ENCODE measurements at regions not wholly inside any gene's neighbourhood (a gene's known extent, or its start where the extent isn't known, plus 50 kb on each side); places are given as distances from the start of the nearest gene placed in this dataset.

DNA sequence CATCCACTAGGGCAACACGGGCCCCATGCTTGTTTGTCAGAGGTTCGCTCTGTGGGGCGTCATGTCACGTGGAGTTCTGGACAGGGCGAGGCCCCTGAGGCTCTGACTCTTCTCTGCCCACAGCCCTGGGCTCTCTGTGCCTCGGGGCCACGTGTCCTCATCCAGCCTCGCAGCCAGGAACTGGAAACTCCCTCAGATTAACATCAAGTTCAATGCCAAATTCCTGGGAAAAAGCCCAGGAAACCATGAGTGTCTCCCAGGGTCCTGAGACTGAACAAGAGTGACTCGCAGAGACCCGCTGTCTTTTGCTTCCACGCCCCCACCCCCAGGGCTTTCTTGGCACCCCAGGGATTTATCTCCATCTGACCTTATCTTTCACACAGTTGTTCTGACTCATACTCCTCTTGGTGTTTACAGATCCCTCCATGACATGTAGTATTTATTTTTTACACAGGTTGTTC is 174.0 kb upstream of the PIEZO2 start:
- DNase-seq (ENCODE audit: low spot score, unreplicated experiment) = no peak
- Mint-ChIP-seq H3K27me3 (peaks cover 13% of the 10 kb centered on the region), H3K36me3 (ENCODE audit: insufficient read depth) (no peaks in the 10 kb centered on the region), H3K4me3 (ENCODE audit: low read depth) (no peak overlapping the region), H3K9me3 (ENCODE audit: low read depth) (no peaks in the 10 kb centered on the region), H3K27ac (no peak overlapping the region), H3K4me1 (ENCODE audit: low read depth) (peaks cover 3% of the 10 kb centered on the region)
- TF ChIP-seq, protein P1, sequence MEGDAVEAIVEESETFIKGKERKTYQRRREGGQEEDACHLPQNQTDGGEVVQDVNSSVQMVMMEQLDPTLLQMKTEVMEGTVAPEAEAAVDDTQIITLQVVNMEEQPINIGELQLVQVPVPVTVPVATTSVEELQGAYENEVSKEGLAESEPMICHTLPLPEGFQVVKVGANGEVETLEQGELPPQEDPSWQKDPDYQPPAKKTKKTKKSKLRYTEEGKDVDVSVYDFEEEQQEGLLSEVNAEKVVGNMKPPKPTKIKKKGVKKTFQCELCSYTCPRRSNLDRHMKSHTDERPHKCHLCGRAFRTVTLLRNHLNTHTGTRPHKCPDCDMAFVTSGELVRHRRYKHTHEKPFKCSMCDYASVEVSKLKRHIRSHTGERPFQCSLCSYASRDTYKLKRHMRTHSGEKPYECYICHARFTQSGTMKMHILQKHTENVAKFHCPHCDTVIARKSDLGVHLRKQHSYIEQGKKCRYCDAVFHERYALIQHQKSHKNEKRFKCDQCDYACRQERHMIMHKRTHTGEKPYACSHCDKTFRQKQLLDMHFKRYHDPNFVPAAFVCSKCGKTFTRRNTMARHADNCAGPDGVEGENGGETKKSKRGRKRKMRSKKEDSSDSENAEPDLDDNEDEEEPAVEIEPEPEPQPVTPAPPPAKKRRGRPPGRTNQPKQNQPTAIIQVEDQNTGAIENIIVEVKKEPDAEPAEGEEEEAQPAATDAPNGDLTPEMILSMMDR (IDR thresholded peaks at IDR 0.05; ENCODE audit: unreplicated experiment) = no peak

DNA sequence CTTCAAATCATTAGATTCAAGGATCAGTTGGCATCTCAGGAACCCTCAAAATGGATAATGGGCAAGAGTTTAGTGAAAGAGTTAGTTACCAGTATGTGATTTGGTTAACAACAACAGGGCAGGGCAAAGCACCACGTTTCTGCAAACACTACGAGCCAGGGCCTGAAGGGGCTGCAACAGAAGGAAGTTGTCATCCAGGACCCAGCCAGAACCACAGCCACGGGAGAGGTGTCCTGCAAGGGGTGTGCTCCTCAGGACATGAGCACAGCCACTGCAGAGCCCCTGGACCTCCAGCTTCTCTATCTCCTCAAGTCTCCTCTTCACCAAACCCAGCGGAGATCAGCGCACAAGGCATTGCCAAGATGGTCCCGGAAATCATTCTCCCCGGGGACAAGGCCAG is 173.3 kb upstream of the PIEZO2 start:
- no peaks in the 10 kb centered on the region for H3K9me3 Mint-ChIP-seq (ENCODE audit: low read depth)
- TF ChIP-seq, protein P1 (IDR thresholded peaks at IDR 0.05; ENCODE audit: unreplicated experiment) = no peak
- peaks cover 13% of the 10 kb centered on the region for H3K27me3 Mint-ChIP-seq
- H3K4me1 Mint-ChIP-seq (ENCODE audit: low read depth) = peaks cover 4% of the 10 kb centered on the region
- DNase-seq (ENCODE audit: low spot score, unreplicated experiment) = no peak
- no peaks in the 10 kb centered on the region for H3K36me3 Mint-ChIP-seq (ENCODE audit: insufficient read depth)
- H3K4me3 Mint-ChIP-seq (ENCODE audit: low read depth) = no peak overlapping the region
- no peak overlapping the region for H3K27ac Mint-ChIP-seq

DNA sequence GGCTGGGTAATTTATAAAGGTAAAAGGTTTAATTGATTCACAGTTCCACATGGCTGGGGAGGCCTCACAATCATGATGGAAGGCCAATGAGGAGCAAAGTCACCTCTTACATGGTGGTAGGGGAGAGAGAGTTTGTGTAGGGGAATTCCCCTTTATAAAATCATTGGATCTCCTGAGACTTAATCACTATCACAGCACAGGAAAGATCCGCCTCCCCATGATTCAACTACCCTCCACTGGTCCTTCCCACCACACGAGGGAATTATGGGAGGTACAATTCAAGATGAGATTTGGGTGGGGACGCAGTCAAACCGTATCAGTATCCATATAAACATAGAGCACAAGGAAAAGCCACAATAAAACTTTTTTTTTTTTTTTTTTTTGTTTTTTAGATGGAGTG is 172.6 kb upstream of the PIEZO2 start:
- no peaks in the 10 kb centered on the region for H3K36me3 Mint-ChIP-seq (ENCODE audit: insufficient read depth)
- H3K4me3 Mint-ChIP-seq (ENCODE audit: low read depth) = no peak overlapping the region
- H3K4me1 Mint-ChIP-seq (ENCODE audit: low read depth) = peaks cover 9% of the 10 kb centered on the region
- TF ChIP-seq, protein P1 (IDR thresholded peaks at IDR 0.05; ENCODE audit: unreplicated experiment) = no peak
- H3K27ac Mint-ChIP-seq = no peak overlapping the region
- DNase-seq (ENCODE audit: low spot score, unreplicated experiment) = no peak
- no peaks in the 10 kb centered on the region for H3K9me3 Mint-ChIP-seq (ENCODE audit: low read depth)
- H3K27me3 Mint-ChIP-seq = peaks cover 13% of the 10 kb centered on the region

DNA sequence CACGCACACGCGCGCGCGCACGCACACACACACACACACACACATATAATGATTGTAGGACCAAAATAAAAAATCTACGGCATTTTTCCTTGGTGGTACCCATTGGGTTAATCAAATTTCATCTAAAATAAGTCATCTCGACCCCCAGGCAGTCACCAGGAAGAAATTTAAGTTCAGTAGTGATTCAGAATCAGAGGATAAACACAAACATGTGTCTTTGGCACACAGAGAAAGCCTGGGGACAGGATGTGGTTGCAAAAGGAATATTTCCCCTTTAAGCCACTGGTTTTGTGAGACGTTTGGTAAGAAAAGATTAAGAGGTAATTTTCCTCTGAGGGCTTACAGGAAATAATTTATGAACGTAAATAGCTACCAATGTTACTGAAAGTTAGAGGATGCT is 171.6 kb upstream of the PIEZO2 start:
- no peak for DNase-seq (ENCODE audit: low spot score, unreplicated experiment)
- Mint-ChIP-seq H3K27ac (no peak overlapping the region), H3K4me3 (ENCODE audit: low read depth) (no peak overlapping the region), H3K9me3 (ENCODE audit: low read depth) (no peaks in the 10 kb centered on the region), H3K4me1 (ENCODE audit: low read depth) (peaks cover 10% of the 10 kb centered on the region), H3K27me3 (peaks cover 13% of the 10 kb centered on the region), H3K36me3 (ENCODE audit: insufficient read depth) (no peaks in the 10 kb centered on the region)
- TF ChIP-seq, protein P1 (IDR thresholded peaks at IDR 0.05; ENCODE audit: unreplicated experiment) = no peak

DNA sequence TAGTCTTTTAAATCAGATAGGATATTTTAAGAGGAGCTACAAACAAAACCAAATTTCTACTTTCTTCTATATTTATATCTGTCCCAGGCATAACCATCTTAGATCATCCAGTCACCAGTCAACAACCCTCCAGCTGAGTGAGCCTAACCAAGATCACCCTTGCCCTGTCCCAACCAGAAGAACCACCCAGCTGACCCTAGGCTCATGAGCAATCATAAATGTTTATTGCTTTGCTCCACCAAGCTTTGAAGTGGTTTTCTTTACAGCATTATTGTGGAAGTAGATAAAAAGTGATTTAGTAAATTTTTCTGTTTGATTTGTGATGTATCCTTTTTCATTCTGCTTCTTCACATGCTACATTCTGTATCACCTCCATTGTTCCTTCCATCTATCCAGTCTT is 167.2 kb upstream of the PIEZO2 start:
- Mint-ChIP-seq H3K27ac (no peak overlapping the region), H3K4me1 (ENCODE audit: low read depth) (peaks cover 8% of the 10 kb centered on the region), H3K36me3 (ENCODE audit: insufficient read depth) (no peaks in the 10 kb centered on the region), H3K4me3 (ENCODE audit: low read depth) (no peak overlapping the region), H3K27me3 (peaks cover 6% of the 10 kb centered on the region), H3K9me3 (ENCODE audit: low read depth) (no peaks in the 10 kb centered on the region)
- DNase-seq (ENCODE audit: low spot score, unreplicated experiment) = no peak
- TF ChIP-seq, protein P1 (IDR thresholded peaks at IDR 0.05; ENCODE audit: unreplicated experiment) = no peak

Measured in progenitor cell of endocrine pancreas (in vitro differentiated cells).